Urinary bladder (tissue), 3 donors: ENCODE measurements at regions not wholly inside any gene's neighbourhood (a gene's known extent, or its start where the extent isn't known, plus 50 kb on each side); places are given as distances from the start of the nearest gene placed in this dataset.

Experiments
- DNase-seq: peaks from one replicate; pipeline ENCODE4 v3.0.0-alpha.2; 2015; ENCODE audit errors: extremely low spot score
- H3K27ac ChIP-seq: one replicate; pipeline ENCODE4 v1.5.1; 2013; ENCODE audit warnings: low read depth, mild to moderate bottlenecking, moderate library complexity
- H3K36me3 ChIP-seq: one replicate; pipeline ENCODE4 v1.6.1; 2013; ENCODE audit warnings: mild to moderate bottlenecking, moderate library complexity; ENCODE audit not compliant: insufficient read depth
- H3K4me1 ChIP-seq: one replicate; pipeline ENCODE4 v1.6.1; 2013; ENCODE audit warnings: mild to moderate bottlenecking, moderate library complexity; ENCODE audit not compliant: insufficient read depth
- H3K4me3 ChIP-seq: one replicate; pipeline ENCODE4 v1.5.1; 2013; ENCODE audit warnings: low read depth, low read length
- WGBS: extraction: QIAGEN DNeasy Blood & Tissue Kit; methylation state at CpG from one replicate; pipeline ENCODE4 v1.1.7; 2013; 5-methylcytosine and 5-hydroxymethylcytosine counted together
- donor health status: healthy with polysubstance abuse.
- donor health status: healthy.

GRCh38 chr22:49323751-49324415, 503.8 kb downstream of the BRD1 start:
- Histone ChIP-seq H3K4me1 (no peaks in the 10 kb centered on the region), H3K27ac (no peak overlapping the region), H3K36me3 (no peaks in the 10 kb centered on the region), H3K4me3 (no peak overlapping the region)
- WGBS = 78% methylated on average over 20 of the region's 20 CpGs
- no peak for DNase-seq

- 79% methylated on average over 11 of the region's 11 CpGs for WGBS
- H3K27ac ChIP-seq = no peak overlapping the region
- DNase-seq = no peak
- H3K4me3 ChIP-seq = no peak overlapping the region
- no peaks in the 10 kb centered on the region for H3K4me1 ChIP-seq
- no peaks in the 10 kb centered on the region for H3K36me3 ChIP-seq
These were observed 504.6 kb downstream of the BRD1 start for GRCh38 chr22:49322861-49323622.

DNA sequence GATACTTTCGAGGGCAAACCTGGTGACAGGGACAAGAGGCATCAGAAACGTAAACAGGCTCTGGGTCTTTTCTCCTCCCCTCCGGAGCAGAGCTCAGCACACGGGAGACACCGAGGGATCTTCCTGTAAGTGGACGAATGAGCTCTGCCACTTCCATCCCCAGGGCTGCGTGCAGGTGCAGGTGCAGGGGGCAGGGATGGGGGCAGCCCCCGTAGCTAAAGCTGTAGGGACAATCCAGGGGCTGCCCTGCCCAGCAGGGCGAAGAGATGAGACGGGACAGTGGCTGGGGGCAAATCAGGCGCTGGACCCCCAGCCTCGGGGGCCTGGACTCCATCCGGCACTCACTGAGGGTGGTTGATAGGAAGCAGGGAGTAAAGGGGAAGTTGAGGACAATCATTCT, 505.4 kb downstream of the BRD1 start:
- WGBS = 65% methylated on average over 13 of the region's 13 CpGs
- Histone ChIP-seq H3K4me3 (no peak overlapping the region), H3K27ac (no peak overlapping the region), H3K4me1 (no peaks in the 10 kb centered on the region), H3K36me3 (no peaks in the 10 kb centered on the region)
- DNase-seq = no peak

DNA sequence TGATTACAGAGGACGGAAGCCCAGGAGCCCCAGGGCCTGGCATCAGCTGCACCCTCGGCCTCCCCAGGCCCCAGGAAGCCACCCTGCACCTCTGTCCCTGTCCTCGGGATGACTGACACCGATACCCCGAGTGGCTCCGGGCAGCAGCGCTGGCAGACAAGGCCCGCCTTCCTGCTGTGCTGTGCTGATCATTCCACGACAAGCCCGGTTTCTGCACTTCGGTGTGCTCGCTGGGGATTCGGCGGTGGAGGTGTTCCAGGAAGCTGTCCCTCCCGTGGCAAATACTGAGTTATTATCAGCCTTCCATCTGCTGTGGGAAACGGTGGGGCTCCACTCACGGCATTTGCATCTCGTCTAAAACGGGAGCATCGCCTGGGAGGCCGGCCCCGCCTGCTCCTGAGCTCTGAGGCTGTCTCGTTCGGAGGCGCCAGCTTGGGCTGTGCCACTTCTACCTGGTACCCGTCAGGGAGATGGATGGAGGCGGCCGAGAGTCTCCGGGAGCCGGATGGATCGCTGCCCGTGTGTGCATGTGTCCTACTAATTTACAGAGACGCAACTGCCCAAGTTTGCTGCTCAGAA, 506.1 kb downstream of the BRD1 start:
- H3K4me3 ChIP-seq = no peak overlapping the region
- H3K4me1 ChIP-seq = no peaks in the 10 kb centered on the region
- DNase-seq = no peak
- H3K27ac ChIP-seq = no peak overlapping the region
- 71% methylated on average over 33 of the region's 33 CpGs for WGBS
- H3K36me3 ChIP-seq = no peaks in the 10 kb centered on the region

- Histone ChIP-seq H3K27ac (no peak overlapping the region), H3K4me3 (no peak overlapping the region), H3K36me3 (no peaks in the 10 kb centered on the region), H3K4me1 (no peaks in the 10 kb centered on the region)
- WGBS = 82% methylated on average over 26 of the region's 29 CpGs
- DNase-seq = no peak
These were observed 506.8 kb downstream of the BRD1 start for GRCh38 chr22:49320714-49321476.

GRCh38 chr22:49317369-49317768, 510.3 kb downstream of the BRD1 start:
- no peaks in the 10 kb centered on the region for H3K4me1 ChIP-seq
- no peaks in the 10 kb centered on the region for H3K36me3 ChIP-seq
- 45% methylated on average over 5 of the region's 5 CpGs for WGBS

GRCh38 chr22:49312601-49313000, 515.1 kb downstream of the BRD1 start:
- 54% methylated on average over 2 of the region's 2 CpGs for WGBS
- Histone ChIP-seq H3K4me1 (no peaks in the 10 kb centered on the region), H3K27ac (no peak overlapping the region), H3K4me3 (no peak overlapping the region), H3K36me3 (no peaks in the 10 kb centered on the region)
- no peak for DNase-seq

More at GRCh38 chr22:49317369-49317768, 510.3 kb downstream of the BRD1 start:
- no peak overlapping the region for H3K27ac ChIP-seq
- H3K4me3 ChIP-seq = no peak overlapping the region
- DNase-seq = no peak

- DNase-seq = no peak
- 75% methylated on average over 11 of the region's 11 CpGs for WGBS
- H3K27ac ChIP-seq = no peak overlapping the region
These were observed 517.3 kb downstream of the BRD1 start for GRCh38 chr22:49310354-49310753.

DNA sequence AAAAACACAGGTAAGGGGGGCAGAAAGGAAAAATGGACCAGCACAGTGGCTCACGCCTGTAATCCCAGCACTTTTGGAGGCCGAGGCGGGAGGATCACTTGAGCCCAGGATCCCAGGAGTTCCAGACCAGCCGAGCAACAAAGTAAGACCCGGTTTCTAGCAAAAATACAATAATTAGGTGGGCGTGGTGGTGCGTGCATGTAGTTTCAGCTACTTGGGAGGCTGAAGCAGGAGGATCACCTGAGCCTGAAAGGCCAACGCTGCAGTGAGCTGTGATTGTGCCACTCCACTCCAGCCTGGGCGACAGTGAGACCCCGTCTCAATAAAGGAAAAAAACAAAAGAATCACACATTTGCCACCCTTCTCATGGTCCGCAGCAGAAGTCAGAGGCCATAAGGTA, 519.4 kb downstream of the BRD1 start:
- Histone ChIP-seq H3K4me1 (no peaks in the 10 kb centered on the region), H3K4me3 (no peak overlapping the region), H3K36me3 (no peaks in the 10 kb centered on the region), H3K27ac (no peak overlapping the region)
- DNase-seq = no peak
- WGBS = 90% methylated on average over 11 of the region's 11 CpGs

More at GRCh38 chr22:49310354-49310753, 517.3 kb downstream of the BRD1 start:
- no peaks in the 10 kb centered on the region for H3K4me1 ChIP-seq
- H3K36me3 ChIP-seq = no peaks in the 10 kb centered on the region
- no peak overlapping the region for H3K4me3 ChIP-seq

DNA sequence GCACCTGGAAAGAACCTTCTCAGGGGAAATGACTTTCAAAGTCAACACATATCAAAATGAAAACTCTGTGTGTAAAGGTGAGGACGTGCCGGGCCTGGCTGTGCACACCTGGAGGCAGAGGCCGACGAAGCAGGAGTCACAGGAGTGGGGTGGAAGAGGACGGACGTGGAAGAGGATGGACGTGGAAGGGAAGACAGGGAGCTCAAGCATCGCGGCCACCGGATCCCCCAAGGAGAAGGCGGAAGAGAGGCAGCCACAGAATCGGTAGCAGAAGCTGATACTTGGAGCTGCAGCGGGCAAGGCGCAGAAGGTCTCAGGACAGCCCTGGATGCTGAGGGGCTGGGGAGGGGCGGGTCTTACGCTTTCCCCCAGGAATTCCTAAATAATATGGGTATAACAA, 519.8 kb downstream of the BRD1 start:
- DNase-seq = no peak
- Histone ChIP-seq H3K27ac (no peak overlapping the region), H3K4me3 (no peak overlapping the region), H3K4me1 (no peaks in the 10 kb centered on the region), H3K36me3 (no peaks in the 10 kb centered on the region)
- 90% methylated on average over 16 of the region's 16 CpGs for WGBS

DNA sequence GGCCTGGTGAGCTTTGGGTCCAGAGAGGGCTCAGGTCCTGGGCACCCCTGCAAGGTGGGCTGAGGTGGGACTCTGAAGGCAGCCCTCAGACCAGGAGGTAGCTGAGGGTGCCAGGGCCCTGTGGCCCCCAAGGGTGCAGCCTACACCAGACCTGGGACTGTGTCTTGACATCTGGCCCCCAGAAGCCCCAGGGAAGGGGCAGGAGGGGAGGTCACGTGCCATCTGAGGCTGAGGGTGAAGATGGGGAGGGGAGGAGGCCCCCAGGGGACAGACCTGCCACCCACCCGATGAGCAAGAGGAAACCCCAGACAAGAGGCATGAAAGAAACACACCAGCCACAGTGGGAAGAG, 520.2 kb downstream of the BRD1 start:
- Histone ChIP-seq H3K4me1 (no peaks in the 10 kb centered on the region), H3K27ac (no peak overlapping the region), H3K36me3 (no peaks in the 10 kb centered on the region), H3K4me3 (no peak overlapping the region)
- no peak for DNase-seq
- 52% methylated on average over 2 of the region's 2 CpGs for WGBS

DNA sequence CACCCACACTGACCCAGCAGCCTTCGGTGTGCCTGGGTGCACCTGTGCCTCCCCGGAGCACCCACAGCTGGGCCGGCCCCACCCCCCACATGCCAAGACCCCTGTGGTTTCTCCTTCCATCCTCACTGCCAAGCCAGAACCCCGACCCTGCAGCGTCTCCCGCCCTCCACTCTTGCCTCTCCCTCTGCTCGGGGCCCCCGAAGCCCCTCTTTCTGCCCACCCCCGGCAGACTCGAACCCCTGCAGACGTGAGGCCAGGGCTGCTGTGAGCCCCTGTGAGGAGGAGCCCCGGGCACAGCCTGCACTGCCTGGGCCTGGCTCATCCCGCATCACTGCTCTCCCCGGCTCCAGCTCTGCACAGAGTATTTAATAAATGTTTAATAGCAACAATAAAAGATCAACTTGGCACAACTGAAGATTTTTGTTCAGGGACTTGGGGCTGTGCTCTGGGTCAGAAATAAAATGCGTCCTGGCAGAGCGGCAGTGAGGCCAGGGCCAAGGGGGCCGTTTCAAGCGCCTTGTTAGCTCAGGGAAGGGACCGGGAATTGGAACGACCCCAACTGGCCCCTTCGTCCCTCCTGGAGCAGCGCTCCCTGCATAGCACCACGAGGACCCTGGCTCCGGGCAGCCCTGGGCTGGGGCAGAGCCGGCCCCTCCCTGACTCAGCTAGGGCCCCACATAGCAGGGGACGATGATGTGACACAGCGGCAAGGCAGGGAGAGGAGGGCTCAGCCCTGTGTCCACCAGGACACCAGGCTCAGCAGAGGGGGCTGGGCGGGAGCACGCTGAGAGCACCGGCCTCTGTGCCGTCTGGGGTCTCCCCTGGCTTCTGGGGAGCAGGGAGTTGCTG, 520.8 kb downstream of the BRD1 start:
- Histone ChIP-seq H3K4me3 (no peak overlapping the region), H3K27ac (no peak overlapping the region), H3K4me1 (no peaks in the 10 kb centered on the region), H3K36me3 (no peaks in the 10 kb centered on the region)
- DNase-seq = no peak
- WGBS = 51% methylated on average over 31 of the region's 31 CpGs
